ENCODE measurements at regions not wholly inside any gene's neighbourhood (a gene's known extent, or its start where the extent isn't known, plus 50 kb on each side); places are given as distances from the start of the nearest gene placed in this dataset.
"Not testable (repeated sequence)": the region's sequence is repeated elsewhere in the genome, so short reads cannot be mapped to it uniquely, and the experiment has no call there.

GRCh38 chr2:129374452-129374851, 605.0 kb upstream of the RAB6C start:
- in situ Hi-C loops (cut with HindIII; ENCODE audit: low pct_unique_long_range_greater_than_20kb, low sequenced_read_pairs) = no loop called here
- DNase-seq (ENCODE audit: low read depth) = no peak

DNA sequence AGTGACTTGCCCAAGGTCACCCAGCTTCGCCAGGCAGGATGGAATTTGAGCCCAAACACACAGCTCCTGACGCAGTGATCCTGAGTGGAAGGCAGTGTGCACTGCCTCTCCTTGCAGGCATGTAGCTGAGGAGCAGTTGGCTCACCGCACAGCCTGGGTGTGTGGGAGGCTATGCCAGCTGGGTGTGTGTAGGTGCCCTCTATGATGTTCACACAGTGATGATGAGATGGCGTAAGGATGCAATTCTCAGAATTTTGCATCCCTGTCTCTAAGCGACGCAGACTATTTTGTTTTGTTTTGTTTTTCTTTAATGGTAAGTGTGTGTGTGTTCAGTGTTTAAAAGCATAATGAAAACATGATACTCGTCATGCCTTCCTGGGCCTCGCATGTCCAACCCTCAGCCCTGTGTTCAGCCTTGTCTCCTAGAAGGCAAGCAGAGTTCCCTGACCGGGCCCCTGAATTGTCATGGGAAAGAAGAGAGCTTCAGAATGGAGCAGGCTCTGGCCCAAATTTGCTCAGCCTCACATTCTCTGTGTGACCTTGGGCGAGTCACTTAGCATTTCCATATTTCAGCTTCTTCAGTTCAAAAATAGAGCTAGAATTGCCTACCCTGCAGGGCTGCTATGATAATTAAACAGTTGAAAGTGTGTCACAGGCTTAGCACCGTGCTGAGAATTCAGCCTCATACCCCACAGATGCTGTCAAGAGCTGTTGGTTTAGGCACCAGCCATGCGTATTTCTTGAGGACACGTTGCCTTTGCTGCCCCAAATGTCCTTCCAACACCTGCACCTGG, 603.6 kb upstream of the RAB6C start:
- DNase-seq (ENCODE audit: low read depth) = no peak
- in situ Hi-C loops (cut with HindIII; ENCODE audit: low pct_unique_long_range_greater_than_20kb, low sequenced_read_pairs) = no loop called here

GRCh38 chr2:129376426-129377077, 602.9 kb upstream of the RAB6C start:
- DNase-seq (ENCODE audit: low read depth) = no peak
- in situ Hi-C loops (cut with HindIII; ENCODE audit: low pct_unique_long_range_greater_than_20kb, low sequenced_read_pairs) = no loop called here

GRCh38 chr2:129377078-129377469, 602.4 kb upstream of the RAB6C start:
- DNase-seq (ENCODE audit: low read depth) = no peak
- in situ Hi-C loops (cut with HindIII; ENCODE audit: low pct_unique_long_range_greater_than_20kb, low sequenced_read_pairs) = no loop called here

- in situ Hi-C loops (cut with HindIII; ENCODE audit: low pct_unique_long_range_greater_than_20kb, low sequenced_read_pairs) = no loop called here
- no peak for DNase-seq (ENCODE audit: low read depth)
Observed at GRCh38 chr2:129378186-129378585, 601.3 kb upstream of the RAB6C start.

DNA sequence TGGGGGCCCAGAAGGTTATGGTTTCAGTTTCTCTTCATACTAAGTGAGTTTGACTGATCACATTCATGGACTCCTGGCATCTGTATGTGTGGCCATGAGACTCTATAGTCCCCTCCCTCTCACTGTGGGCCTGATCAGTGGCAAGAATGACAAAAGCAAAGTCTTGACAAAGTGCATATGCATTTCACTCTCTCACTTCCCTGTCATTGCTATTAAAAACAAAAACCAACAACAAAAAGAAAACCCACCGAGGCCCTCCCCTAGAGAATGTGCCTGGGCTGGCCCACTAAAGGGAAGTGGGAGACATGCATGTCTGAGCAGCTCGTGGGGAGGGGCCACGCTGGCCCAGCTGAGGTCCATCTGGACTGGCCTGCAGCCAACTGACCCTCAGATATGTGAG, 600.1 kb upstream of the RAB6C start:
- in situ Hi-C loops (cut with HindIII; ENCODE audit: low pct_unique_long_range_greater_than_20kb, low sequenced_read_pairs) = no loop called here
- DNase-seq (ENCODE audit: low read depth) = no peak

DNA sequence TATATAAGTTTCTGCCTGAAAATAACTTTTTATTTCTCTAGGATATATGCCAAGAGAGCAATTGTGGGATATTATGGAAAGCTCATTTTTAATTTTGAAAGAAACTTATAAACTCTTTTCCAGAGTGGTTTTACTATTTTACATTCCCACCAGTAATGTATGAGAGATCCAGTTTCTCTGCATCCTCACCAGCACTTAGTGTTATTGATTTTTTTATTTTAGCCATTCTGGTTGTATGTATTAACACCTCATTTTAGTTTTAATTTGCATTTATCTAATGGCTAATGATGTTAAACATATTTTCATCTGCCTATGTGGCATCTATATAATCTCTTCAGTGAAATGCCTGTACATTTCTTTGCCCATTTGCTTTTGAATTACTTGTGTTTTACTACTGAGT, 597.7 kb upstream of the RAB6C start:
- in situ Hi-C loops (cut with HindIII; ENCODE audit: low pct_unique_long_range_greater_than_20kb, low sequenced_read_pairs) = no loop called here
- no peak for DNase-seq (ENCODE audit: low read depth)

DNA sequence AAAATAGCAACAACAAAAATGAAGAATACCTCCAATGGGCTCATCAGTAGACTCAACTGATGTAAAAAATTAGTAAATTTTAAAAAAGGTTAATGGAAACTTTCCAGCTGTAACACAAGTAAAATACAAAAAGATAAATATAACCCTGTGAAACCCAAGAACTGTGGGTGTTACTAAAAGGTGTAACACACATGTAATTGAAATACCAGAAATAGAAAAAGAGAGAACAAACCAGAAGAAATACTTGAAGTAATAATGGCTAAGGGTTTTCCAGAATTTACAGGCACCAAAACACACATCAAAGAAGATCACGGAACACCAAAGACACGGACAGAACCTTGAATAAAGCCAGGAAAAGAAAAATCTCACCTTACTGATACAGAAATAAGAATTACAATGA, 590.6 kb upstream of the RAB6C start:
- in situ Hi-C loops (cut with HindIII; ENCODE audit: low pct_unique_long_range_greater_than_20kb, low sequenced_read_pairs) = no loop called here
- DNase-seq (ENCODE audit: low read depth) = no peak

DNA sequence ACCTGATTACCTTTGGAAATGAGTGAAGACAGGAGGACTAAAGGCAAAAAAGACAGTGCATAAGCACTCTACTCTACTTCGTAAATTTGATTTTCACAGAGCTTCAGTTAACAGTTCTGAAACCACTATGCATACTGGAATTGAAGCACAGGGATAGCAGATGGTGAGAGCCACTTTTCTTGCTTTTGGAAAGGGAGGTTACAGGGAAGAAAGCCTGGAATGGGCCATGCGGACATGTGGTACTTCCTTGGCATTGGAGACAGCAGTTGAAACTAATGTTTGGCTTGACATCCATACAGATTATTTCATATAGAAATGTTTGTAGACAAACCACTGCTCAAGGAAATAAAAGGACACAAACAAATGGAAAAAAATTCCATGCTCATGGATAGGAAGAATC, 585.6 kb upstream of the RAB6C start:
- no peak for DNase-seq (ENCODE audit: low read depth)
- in situ Hi-C loops (cut with HindIII; ENCODE audit: low pct_unique_long_range_greater_than_20kb, low sequenced_read_pairs) = no loop called here

GRCh38 chr2:129396980-129397599, 582.4 kb upstream of the RAB6C start:
- peak; percentile 32 for DNase-seq (ENCODE audit: low read depth)
- in situ Hi-C loops (cut with HindIII; ENCODE audit: low pct_unique_long_range_greater_than_20kb, low sequenced_read_pairs) = no loop called here

DNA sequence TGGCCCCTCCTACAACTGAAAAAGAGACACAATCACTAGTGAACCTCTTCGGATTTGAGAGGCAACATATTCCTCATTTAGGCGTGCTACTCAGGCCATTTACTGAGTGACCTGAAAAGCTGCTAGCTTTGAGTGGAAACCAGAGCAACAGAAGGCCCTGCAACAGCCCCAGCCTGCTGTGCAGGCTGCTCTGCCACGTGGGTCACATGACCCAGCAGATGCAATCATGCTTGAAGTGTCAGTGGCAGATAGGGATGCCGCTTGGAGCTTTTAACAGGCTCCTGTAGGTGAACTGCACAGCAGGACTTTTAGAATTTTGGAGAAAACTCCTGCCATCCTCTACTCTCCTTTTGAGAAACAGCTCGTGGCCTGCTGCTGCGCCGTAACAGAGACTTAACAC, 578.6 kb upstream of the RAB6C start:
- DNase-seq (ENCODE audit: low read depth) = no peak

DNA sequence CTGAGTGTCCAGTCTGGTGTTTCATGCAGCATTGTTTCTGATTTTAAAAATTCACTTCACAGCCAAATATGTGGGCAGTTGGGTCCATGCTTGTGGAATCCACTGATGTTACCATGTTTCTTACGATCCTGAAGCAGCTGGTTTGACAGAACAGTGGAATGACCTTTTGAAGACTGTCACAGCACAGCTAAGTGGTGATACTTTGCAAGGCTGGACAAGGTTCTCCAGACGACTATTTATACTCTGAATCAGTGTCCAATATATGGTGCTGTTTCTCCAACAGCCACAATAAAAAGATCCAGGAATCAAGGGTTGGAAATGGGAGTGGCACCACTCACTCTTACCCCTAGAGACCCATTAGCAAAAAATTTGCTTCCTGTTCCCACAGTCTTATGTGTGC, 577.4 kb upstream of the RAB6C start:
- in situ Hi-C loops (cut with HindIII; ENCODE audit: low pct_unique_long_range_greater_than_20kb, low sequenced_read_pairs) = no loop called here
- DNase-seq (ENCODE audit: low read depth) = no peak

More for the DNA sequence above, 578.6 kb upstream of the RAB6C start:
- in situ Hi-C loops (cut with HindIII; ENCODE audit: low pct_unique_long_range_greater_than_20kb, low sequenced_read_pairs) = no loop called here

DNA sequence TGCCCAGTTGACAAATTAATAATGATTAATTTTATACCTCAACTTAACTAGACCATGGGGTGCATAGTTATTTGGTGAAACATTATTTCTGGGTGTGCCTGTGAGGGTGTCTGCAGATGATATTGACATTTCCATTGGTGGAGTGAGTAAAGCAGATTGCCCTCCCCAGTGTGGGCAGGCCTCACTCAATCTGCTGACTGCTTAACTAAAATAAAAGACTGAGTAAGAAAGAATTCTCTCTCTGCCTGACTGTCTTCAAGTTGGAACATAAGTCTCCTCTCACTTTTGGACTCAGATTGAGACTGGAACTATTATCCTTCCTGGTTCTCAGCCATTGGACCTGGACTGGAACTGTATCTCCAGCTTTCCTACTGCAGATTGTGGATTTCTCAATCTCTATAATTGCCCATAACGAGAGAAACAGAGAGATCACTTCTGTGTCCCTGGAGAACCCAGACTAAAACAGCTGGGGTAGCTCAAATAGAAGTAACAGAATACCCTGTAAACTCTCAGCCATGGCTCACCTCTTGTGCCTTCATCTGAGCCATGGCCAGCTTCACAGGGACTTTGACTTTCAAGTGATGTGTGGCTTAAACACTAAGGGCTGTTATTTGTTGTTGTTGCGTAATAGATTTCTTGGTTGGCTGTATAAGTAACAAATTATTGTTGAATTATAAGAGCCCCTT, 575.3 kb upstream of the RAB6C start:
- in situ Hi-C loops (cut with HindIII; ENCODE audit: low pct_unique_long_range_greater_than_20kb, low sequenced_read_pairs) = no loop called here
- no peak for DNase-seq (ENCODE audit: low read depth)

DNA sequence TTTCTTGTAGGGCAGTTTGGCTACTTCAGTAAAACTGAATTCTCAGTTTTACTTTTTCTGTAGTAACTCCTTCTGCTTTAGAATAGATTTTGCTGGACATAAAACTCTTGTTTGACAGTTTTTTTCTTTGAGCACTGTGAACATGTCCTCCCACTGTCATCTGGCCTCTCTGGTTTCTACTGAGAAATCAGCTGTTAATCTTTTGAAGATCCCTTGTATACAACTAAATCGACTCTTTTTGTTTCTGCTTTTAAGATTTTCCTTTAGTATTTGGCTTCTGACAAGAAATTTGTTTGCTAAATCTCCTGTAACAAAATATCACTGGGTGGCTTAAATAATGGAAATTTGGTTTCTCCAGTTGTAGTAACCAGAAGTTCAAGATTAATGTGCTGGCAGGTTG, 570.9 kb upstream of the RAB6C start:
- no peak for DNase-seq (ENCODE audit: low read depth)
- in situ Hi-C loops (cut with HindIII; ENCODE audit: low pct_unique_long_range_greater_than_20kb, low sequenced_read_pairs) = no loop called here

DNA sequence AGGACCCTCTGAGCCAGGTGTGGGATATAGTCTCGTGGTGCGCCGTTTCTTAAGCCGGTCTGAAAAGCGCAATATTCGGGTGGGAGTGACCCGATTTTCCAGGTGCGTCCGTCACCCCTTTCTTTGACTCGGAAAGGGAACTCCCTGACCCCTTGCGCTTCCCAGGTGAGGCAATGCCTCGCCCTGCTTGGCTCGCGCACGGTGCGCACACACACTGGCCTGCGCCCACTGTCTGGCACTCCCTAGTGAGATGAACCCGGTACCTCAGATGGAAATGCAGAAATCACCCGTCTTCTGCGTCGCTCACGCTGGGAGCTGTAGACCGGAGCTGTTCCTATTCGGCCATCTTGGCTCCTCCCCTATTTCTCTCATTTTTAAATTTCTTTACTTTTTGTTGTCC, 562.4 kb upstream of the RAB6C start:
- in situ Hi-C loops (cut with HindIII; ENCODE audit: low pct_unique_long_range_greater_than_20kb, low sequenced_read_pairs); DNase-seq (ENCODE audit: low read depth): not testable (repeated sequence)

DNA sequence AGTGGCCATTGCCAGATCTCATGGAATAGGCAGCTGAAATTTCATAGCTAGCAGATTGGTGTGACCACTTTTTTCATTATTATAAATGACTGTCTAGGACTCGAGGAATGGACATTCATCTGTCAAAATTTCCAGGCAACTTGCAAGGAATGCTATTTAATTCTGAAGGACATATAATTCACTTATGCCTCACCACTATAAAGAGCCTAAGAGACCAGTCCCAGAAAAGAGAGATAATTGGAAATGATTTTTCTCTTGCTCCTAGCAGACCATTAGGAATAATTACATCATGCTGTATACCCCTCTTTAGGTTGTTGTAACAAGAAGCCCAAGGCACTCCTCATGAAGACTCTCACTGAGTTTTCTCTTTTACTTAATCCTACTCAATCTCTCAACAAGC, 557.4 kb upstream of the RAB6C start:
- no peak for DNase-seq (ENCODE audit: low read depth)
- in situ Hi-C loops (cut with HindIII; ENCODE audit: low pct_unique_long_range_greater_than_20kb, low sequenced_read_pairs) = no loop called here

DNA sequence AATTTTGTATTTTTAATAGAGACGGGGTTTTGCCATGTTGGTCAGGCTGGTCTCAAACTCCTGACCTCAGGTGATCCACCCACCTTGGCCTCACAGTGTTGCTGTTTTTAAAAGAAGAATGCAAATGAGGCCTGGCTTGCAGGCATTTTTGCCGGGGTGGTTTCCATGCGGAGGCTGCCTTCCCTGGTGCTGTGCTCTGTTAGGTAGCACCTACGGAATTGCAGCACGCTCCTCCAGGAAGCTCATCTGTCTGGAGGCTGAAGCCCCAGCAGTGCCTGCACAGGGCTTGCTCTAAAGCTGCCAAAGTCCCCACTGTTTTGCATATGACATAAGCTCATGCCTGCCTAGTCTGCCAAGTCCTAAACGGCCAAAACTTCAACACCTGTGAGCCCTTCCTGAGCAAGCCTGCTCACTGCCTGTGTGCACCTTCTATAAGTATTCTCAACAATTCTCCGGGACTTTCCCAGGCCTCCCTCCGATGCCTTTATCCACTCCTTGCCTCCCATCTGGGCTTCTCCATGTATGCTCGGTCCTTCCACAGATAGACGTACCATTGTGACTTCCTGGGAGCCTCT, 551.3 kb upstream of the RAB6C start:
- no peak for DNase-seq (ENCODE audit: low read depth)
- in situ Hi-C loops (cut with HindIII; ENCODE audit: low pct_unique_long_range_greater_than_20kb, low sequenced_read_pairs) = no loop called here

GRCh38 chr2:129430911-129431310, 548.6 kb upstream of the RAB6C start:
- in situ Hi-C loops (cut with HindIII; ENCODE audit: low pct_unique_long_range_greater_than_20kb, low sequenced_read_pairs) = no loop called here
- no peak for DNase-seq (ENCODE audit: low read depth)

DNA sequence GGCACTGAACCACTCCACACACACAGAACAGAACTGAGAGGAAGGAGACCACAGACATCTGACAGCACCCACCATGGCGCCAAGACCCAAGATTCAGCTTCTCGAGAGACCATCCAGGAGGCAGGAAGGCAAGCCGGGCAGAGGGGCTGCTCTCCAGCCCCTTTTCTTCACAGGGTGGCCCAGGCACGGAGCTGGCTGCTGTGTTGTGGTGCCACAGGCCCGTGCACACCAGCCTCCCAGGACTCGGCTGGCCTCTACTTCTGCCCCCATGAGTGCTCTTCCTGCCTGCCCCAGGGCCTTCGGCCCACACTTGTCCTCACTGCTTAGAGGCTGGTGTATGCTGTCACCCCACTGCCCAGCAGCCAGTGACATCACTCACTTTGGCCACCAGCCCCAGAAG, 547.6 kb upstream of the RAB6C start:
- no peak for DNase-seq (ENCODE audit: low read depth)
- in situ Hi-C loops (cut with HindIII; ENCODE audit: low pct_unique_long_range_greater_than_20kb, low sequenced_read_pairs) = no loop called here

Measured in Caki2 (cell line).